ENCODE measurements at regions not wholly inside any gene's neighbourhood (a gene's known extent, or its start where the extent isn't known, plus 50 kb on each side); places are given as distances from the start of the nearest gene placed in this dataset.

- TF ChIP-seq GATA3 (IDR thresholded peaks at IDR 0.05; ENCODE audit: low read depth, low read length) = no peak
- TF ChIP-seq GATA2 (IDR thresholded peaks at IDR 0.05; ENCODE audit: low read depth, low read length) = no peak
Observed at GRCh38 chr15:81947548-81947947, 98.3 kb downstream of the MEX3B start.

DNA sequence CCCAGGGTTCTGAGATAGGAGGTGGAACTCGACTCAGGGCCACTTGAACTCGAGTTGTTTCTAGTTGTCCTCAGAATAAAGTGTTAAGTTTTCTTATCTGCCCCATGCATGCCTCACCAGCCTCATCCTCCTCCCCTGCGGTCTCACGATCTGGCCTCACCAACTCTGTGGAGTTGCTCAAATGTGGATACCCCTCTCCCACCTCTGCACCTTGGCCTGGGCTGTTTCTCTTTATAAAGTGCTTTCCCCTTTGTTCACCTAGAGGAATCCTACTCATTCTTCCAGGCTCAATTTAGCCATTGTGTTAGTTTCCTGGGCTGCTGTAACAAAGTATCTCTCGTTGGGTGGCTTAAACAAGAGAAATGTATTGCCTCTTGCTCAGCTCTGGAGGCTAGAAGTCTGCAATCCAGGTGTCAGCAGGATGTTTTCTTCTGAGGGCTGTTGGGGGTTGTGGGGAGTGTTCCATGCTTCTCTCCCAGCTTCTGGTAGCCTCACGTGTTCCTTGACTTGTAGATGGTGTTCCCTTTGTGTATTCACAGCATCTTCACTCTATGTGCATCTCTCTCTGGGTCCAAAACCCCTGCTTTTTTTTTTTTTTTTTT, 100.7 kb downstream of the MEX3B start:
- no peak for TF ChIP-seq GATA3 (IDR thresholded peaks at IDR 0.05; ENCODE audit: low read depth, low read length)
- TF ChIP-seq GATA2 (IDR thresholded peaks at IDR 0.05; ENCODE audit: low read depth, low read length) = no peak

GRCh38 chr15:81942655-81943195, 103.1 kb downstream of the MEX3B start:
- no peak for TF ChIP-seq GATA2 (IDR thresholded peaks at IDR 0.05; ENCODE audit: low read depth, low read length)
- no peak for TF ChIP-seq GATA3 (IDR thresholded peaks at IDR 0.05; ENCODE audit: low read depth, low read length)

- TF ChIP-seq GATA2 (IDR thresholded peaks at IDR 0.05; ENCODE audit: low read depth, low read length) = no peak
- TF ChIP-seq GATA3 (IDR thresholded peaks at IDR 0.05; ENCODE audit: low read depth, low read length) = no peak
Observed at GRCh38 chr15:81942157-81942556, 103.7 kb downstream of the MEX3B start.

DNA sequence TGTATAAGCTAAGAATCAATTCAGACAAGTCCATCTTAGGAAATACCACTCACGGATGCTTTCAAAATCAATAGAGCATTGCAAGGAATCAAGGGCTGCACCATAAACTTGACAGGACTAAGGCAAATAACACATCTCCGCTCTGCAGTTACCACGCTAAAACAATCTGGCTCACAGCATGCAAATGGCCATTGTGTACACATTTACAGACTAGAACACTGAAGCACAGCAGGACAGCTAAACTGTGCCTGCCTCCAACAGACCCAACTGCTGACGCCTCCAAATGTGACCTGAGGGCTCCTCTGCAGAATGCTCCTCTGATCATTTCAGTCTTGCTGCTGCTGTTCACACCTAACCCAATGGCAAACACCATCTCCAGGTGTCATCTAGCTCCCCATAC, 104.3 kb downstream of the MEX3B start:
- TF ChIP-seq GATA2 (IDR thresholded peaks at IDR 0.05; ENCODE audit: low read depth, low read length) (no peak), GATA3 (IDR thresholded peaks at IDR 0.05; ENCODE audit: low read depth, low read length) (no peak)

- TF ChIP-seq GATA2 (IDR thresholded peaks at IDR 0.05; ENCODE audit: low read depth, low read length) = no peak
- TF ChIP-seq GATA3 (IDR thresholded peaks at IDR 0.05; ENCODE audit: low read depth, low read length) = no peak
Observed at GRCh38 chr15:81940467-81941451, 105.1 kb downstream of the MEX3B start.

- TF ChIP-seq GATA2 (IDR thresholded peaks at IDR 0.05; ENCODE audit: low read depth, low read length) (no peak), GATA3 (IDR thresholded peaks at IDR 0.05; ENCODE audit: low read depth, low read length) (no peak)
Observed at GRCh38 chr15:81939604-81940440, 106.0 kb downstream of the MEX3B start.

DNA sequence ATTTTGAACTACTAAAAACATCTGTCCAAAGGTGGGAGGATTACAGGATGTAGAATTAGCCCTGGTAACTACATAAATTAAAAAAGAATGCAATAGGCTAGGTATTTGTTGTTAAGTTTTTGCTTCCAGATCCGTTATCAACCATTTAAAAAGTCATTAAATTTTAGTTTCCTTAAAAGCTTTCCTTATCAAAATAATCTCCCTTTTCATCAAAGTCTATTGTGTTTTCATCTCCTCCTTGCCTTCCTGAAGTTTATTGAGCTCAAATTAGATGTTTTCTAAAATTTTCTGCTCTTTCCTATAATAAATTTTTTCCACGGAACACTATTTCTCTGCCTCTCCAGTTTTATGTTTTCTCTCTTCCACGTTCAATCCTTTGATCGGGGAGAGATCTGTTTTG, 108.6 kb downstream of the MEX3B start:
- TF ChIP-seq GATA3 (IDR thresholded peaks at IDR 0.05; ENCODE audit: low read depth, low read length) (no peak), GATA2 (IDR thresholded peaks at IDR 0.05; ENCODE audit: low read depth, low read length) (no peak)

GRCh38 chr15:81930582-81931369, 115.0 kb downstream of the MEX3B start:
- TF ChIP-seq GATA3 (IDR thresholded peaks at IDR 0.05; ENCODE audit: low read depth, low read length) (no peak), GATA2 (IDR thresholded peaks at IDR 0.05; ENCODE audit: low read depth, low read length) (no peak)

- no peak for TF ChIP-seq GATA2 (IDR thresholded peaks at IDR 0.05; ENCODE audit: low read depth, low read length)
- no peak for TF ChIP-seq GATA3 (IDR thresholded peaks at IDR 0.05; ENCODE audit: low read depth, low read length)
Observed at GRCh38 chr15:81929557-81929956, 116.3 kb downstream of the MEX3B start.

- TF ChIP-seq GATA3 (IDR thresholded peaks at IDR 0.05; ENCODE audit: low read depth, low read length) = no peak
- no peak for TF ChIP-seq GATA2 (IDR thresholded peaks at IDR 0.05; ENCODE audit: low read depth, low read length)
Observed at GRCh38 chr15:81926981-81927380, 118.8 kb downstream of the MEX3B start.

DNA sequence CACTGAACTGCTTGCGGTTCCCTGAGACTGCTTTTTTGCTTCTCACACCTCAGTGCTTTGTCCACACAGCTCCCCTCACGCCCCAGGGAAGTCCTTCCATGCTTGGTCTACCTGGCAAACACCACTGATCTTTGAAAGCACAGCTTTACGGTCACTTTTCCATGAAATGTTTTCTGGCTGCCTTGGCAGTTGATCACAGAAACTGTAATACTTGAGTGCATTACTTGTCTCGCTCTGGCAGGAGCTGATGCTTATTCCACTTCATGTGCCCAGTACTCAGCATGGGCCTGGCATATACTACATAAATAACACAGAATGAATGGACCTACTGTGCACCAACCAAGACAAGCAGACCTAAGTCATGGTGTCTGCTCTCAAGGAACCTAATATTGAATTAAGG, 121.1 kb downstream of the MEX3B start:
- TF ChIP-seq GATA3 (IDR thresholded peaks at IDR 0.05; ENCODE audit: low read depth, low read length) = no peak
- TF ChIP-seq GATA2 (IDR thresholded peaks at IDR 0.05; ENCODE audit: low read depth, low read length) = no peak

All from SH-SY5Y (cell line).